SU-DHL-6 (cell line): ENCODE measurements at regions not wholly inside any gene's neighbourhood (a gene's known extent, or its start where the extent isn't known, plus 50 kb on each side); places are given as distances from the start of the nearest gene placed in this dataset.

Experiments
- H2AFZ ChIP-seq: fragments of 200-600 bp; sonication (generic); 2 replicates; pipeline ENCODE4 v1.6.1; 2014; ENCODE audit warnings: low read depth, mild to moderate bottlenecking, moderate library complexity, mixed read lengths, antibody characterized with exemption, low read length; ENCODE audit not compliant: severe bottlenecking
- H3F3A ChIP-seq: fragments of 200-600 bp; shearing (Covaris generic); 2 replicates; pipeline ENCODE4 v1.6.0; 2016; ENCODE audit warnings: antibody characterized with exemption, mild to moderate bottlenecking; ENCODE audit not compliant: insufficient read depth
- H3K27ac ChIP-seq: fragments of 200-600 bp; sonication (generic); 2 replicates; pipeline ENCODE4 v1.5.1; 2016; ENCODE audit warnings: low read depth, mild to moderate bottlenecking, low read length, moderate library complexity, mixed read lengths
- H3K27me3 ChIP-seq: fragments of 200-600 bp; sonication (generic), shearing (Covaris generic); 2 replicates; pipeline ENCODE4 v1.6.0; 2014; ENCODE audit warnings: mild to moderate bottlenecking, low read length
- H3K36me3 ChIP-seq: fragments of 200-600 bp; sonication (generic); 2 replicates; pipeline ENCODE4 v1.6.1; 2014; ENCODE audit warnings: mild to moderate bottlenecking, low read length, mixed read lengths
- H3K4me2 ChIP-seq: fragments of 300-600, 200-600 bp; shearing (Covaris generic), sonication (generic); 2 replicates; pipeline ENCODE4 v1.6.0; 2014; ENCODE audit warnings: low read length, low read depth, mild to moderate bottlenecking; ENCODE audit not compliant: poor library complexity, severe bottlenecking
- H3K4me3 ChIP-seq: fragments of 200-600 bp; sonication (generic); 2 replicates; pipeline ENCODE4 v1.5.1; 2014; ENCODE audit warnings: antibody characterized with exemption, low read length, mild to moderate bottlenecking, mixed read lengths; ENCODE audit not compliant: insufficient read depth, poor library complexity, severe bottlenecking
- H3K79me2 ChIP-seq: fragments of 200-600 bp; sonication (generic); 2 replicates; pipeline ENCODE4 v1.6.1; 2014; ENCODE audit warnings: mild to moderate bottlenecking, low read length, moderate library complexity; ENCODE audit not compliant: insufficient read depth
- H3K9ac ChIP-seq: fragments of 200-600 bp; sonication (generic); 2 replicates; pipeline ENCODE4 v1.7.0; 2014; ENCODE audit warnings: mild to moderate bottlenecking, low read length
- H3K9me2 ChIP-seq: fragments of 200-600 bp; sonication (generic); replicated peaks from 2 replicates; pipeline ENCODE4 v1.6.1; 2014; ENCODE audit warnings: low read length; ENCODE audit not compliant: insufficient read depth
- H3K9me3 ChIP-seq: fragments of 200-600 bp; sonication (generic); 2 replicates; pipeline ENCODE4 v1.6.1; 2014; ENCODE audit warnings: low read length, mixed read lengths; ENCODE audit not compliant: insufficient read depth
- H4K20me1 ChIP-seq: fragments of 200-600 bp; sonication (generic); 2 replicates; pipeline ENCODE4 v1.6.1; 2014; ENCODE audit warnings: low read depth, mild to moderate bottlenecking, antibody characterized with exemption, low read length, moderate library complexity, mixed read lengths
- CTCF ChIP-seq: fragments of 200-600 bp; sonication (generic); IDR thresholded peaks from one replicate; pipeline ENCODE4 v1.5.1; 2017; ENCODE audit warnings: antibody characterized with exemption, mild to moderate bottlenecking, low read length, moderate library complexity; ENCODE audit not compliant: insufficient read depth, poor library complexity, severe bottlenecking
- EZH2phosphoT487 ChIP-seq: fragments of 200-600 bp; sonication (generic), shearing (Covaris generic); conservative IDR thresholded peaks from 2 replicates; pipeline ENCODE4 v1.6.1; 2018; ENCODE audit warnings: mild to moderate bottlenecking, antibody characterized with exemption, low read length, moderate library complexity, mixed read lengths

DNA sequence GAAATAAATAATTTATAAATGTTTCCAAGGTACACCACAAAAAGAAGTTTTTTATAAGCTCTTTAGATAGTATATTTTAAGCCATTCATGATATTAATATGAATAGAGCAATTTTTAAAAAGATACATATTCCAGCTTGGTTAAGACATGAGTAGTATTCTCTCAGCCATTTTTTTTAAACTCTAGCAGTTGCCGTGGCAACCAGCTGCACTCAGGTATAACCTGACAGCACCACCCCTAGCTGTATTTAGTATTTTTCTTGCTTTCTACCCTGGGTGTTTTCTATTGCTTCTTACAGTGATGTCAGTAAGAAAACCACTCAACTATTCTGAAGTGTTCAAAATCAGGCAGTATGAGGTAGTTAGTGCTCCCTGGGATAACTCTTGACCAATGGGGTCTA, 496.3 kb upstream of the CNTN3 start:
- Histone ChIP-seq H3K9ac (no peak overlapping the region), H3K9me3 (no peaks in the 10 kb centered on the region), H3K27ac (no peak overlapping the region), H3K9me2 (no peaks in the 10 kb centered on the region), H2AFZ (no peak overlapping the region), H3K27me3 (no peaks in the 10 kb centered on the region), H4K20me1 (no peaks in the 10 kb centered on the region), H3K79me2 (no peaks in the 10 kb centered on the region), H3K36me3 (no peaks in the 10 kb centered on the region), H3F3A (no peaks in the 10 kb centered on the region), H3K4me3 (no peak overlapping the region), H3K4me2 (no peak overlapping the region)
- TF ChIP-seq CTCF (no peak), EZH2phosphoT487 (no peak)

DNA sequence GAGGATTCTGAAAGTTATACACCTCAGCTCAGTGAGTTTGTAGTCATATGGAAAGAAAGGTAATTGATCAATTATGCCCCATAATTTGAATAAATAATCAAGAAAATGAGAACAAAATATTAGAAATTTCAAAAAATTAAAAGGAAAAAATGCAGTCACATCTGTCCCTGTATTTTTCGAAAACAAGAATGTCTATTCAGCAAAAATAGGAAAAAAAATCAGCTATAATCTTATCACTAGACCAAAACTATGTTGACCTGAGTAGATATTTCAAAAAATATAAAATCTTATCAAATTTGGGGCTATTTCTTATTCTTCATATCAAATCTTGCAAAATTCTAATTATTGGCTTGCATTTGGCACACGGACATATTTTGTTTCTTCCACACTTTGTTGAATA, 501.2 kb upstream of the CNTN3 start:
- Histone ChIP-seq H4K20me1 (no peaks in the 10 kb centered on the region), H2AFZ (no peak overlapping the region), H3K4me3 (no peak overlapping the region)

DNA sequence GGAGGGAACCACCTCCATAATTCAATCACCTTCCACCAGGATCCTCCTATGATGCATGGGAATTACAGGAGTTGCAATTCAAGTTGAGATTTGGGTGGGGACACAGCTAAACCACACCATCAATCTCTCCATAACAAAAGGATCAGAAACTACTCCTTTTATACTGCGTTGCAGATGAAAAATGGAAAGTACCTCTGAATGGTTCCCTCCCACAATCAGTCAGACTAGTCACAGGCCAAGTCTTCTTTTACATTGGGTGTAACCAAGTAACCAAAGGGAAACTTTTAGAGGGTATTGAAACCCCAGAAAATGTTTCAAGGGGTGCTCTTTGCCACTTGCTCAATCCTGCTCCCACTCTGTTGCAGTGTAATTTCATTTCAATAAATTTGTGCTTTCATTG, 504.3 kb upstream of the CNTN3 start:
- H3K9me3 ChIP-seq, result no peaks in the 10 kb centered on the region
- no peaks in the 10 kb centered on the region for H3K27me3 ChIP-seq
- no peak for TF ChIP-seq CTCF
- TF ChIP-seq EZH2phosphoT487, result no peak
- H3K9ac ChIP-seq, result no peak overlapping the region
- no peaks in the 10 kb centered on the region for H3K9me2 ChIP-seq
- no peak overlapping the region for H3K27ac ChIP-seq
- no peak overlapping the region for H2AFZ ChIP-seq
- no peaks in the 10 kb centered on the region for H3F3A ChIP-seq
- no peak overlapping the region for H3K4me2 ChIP-seq
- H3K4me3 ChIP-seq, result no peak overlapping the region
- no peaks in the 10 kb centered on the region for H4K20me1 ChIP-seq
- no peaks in the 10 kb centered on the region for H3K36me3 ChIP-seq
- H3K79me2 ChIP-seq, result no peaks in the 10 kb centered on the region

More for the DNA sequence above, 501.2 kb upstream of the CNTN3 start:
- Histone ChIP-seq H3K27me3 (no peaks in the 10 kb centered on the region), H3K36me3 (no peaks in the 10 kb centered on the region), H3K9me2 (no peaks in the 10 kb centered on the region), H3K27ac (no peak overlapping the region), H3F3A (no peaks in the 10 kb centered on the region), H3K4me2 (no peak overlapping the region), H3K9ac (no peak overlapping the region), H3K9me3 (no peaks in the 10 kb centered on the region), H3K79me2 (no peaks in the 10 kb centered on the region)
- TF ChIP-seq CTCF (no peak), EZH2phosphoT487 (no peak)
